SK-N-SH treated with all-trans-retinoic acid at 6 μM for 48 hours (cell line): ENCODE measurements at regions not wholly inside any gene's neighbourhood (a gene's known extent, or its start where the extent isn't known, plus 50 kb on each side); places are given as distances from the start of the nearest gene placed in this dataset.

Source experiments
- ATAC-seq: fragments of 200-7000 bp; cut with Tn5 transposase; 3 replicates; pipeline ENCODE4 v1.9.1; 2020; ENCODE audit warnings: mild to moderate bottlenecking, moderate library complexity
- ARNTL ChIP-seq: fragments of 450-650 bp; formaldehyde crosslinking; IDR thresholded peaks from 2 replicates; pipeline ENCODE4 v1.5.0; 2020; ENCODE audit warnings: low read depth, mild to moderate bottlenecking, moderate library complexity, borderline replicate concordance
- BACH2 ChIP-seq: fragments of 250-450 bp; sonication (Bioruptor Pico); IDR thresholded peaks from 2 replicates; pipeline ENCODE4 v1.9.0; 2021; ENCODE audit warnings: mild to moderate bottlenecking, borderline replicate concordance
- CSDC2 ChIP-seq: fragments of 250-450 bp; sonication (Bioruptor Pico); IDR thresholded peaks from 2 replicates; pipeline ENCODE4 v1.5.0; 2020; ENCODE audit warnings: mild to moderate bottlenecking, moderate library complexity
- ESRRG ChIP-seq: fragments of 250-450 bp; sonication (Bioruptor Pico); IDR thresholded peaks from 2 replicates; pipeline ENCODE4 v1.6.1; 2021; ENCODE audit warnings: mild to moderate bottlenecking
- GLIS3 ChIP-seq: fragments of 250-450 bp; sonication (Bioruptor Pico); IDR thresholded peaks from 2 replicates; pipeline ENCODE4 v1.5.0; 2020; ENCODE audit warnings: mild to moderate bottlenecking, moderate library complexity
- ISL1 ChIP-seq: fragments of 250-450 bp; sonication (Bioruptor Pico); IDR thresholded peaks from 2 replicates; pipeline ENCODE4 v2.1.2; 2022; ENCODE audit warnings: mild to moderate bottlenecking, moderate library complexity
- OSR1 ChIP-seq: fragments of 250-450 bp; sonication (Bioruptor Pico); IDR thresholded peaks from 2 replicates; pipeline ENCODE4 v1.8.0; 2022; ENCODE audit warnings: moderate library complexity, mild to moderate bottlenecking, inconsistent platforms
- PPARA ChIP-seq: fragments of 250-450 bp; sonication (Bioruptor Pico); IDR thresholded peaks from 2 replicates; pipeline ENCODE4 v1.5.0; 2020; ENCODE audit warnings: mild to moderate bottlenecking, borderline replicate concordance
- RARB ChIP-seq: fragments of 250-450 bp; sonication (Bioruptor Pico); IDR thresholded peaks from 2 replicates; pipeline ENCODE4 v1.8.0; 2021; ENCODE audit warnings: mild to moderate bottlenecking, moderate library complexity
- TCF4 ChIP-seq: fragments of 250-450 bp; sonication (Bioruptor Pico); IDR thresholded peaks from 2 replicates; pipeline ENCODE4 v1.8.0; 2021; ENCODE audit warnings: mild to moderate bottlenecking, moderate library complexity, borderline replicate concordance
- TOX ChIP-seq: fragments of 250-450 bp; sonication (Bioruptor Pico); IDR thresholded peaks from 2 replicates; pipeline ENCODE4 v1.8.0; 2021; ENCODE audit warnings: mild to moderate bottlenecking, moderate library complexity, borderline replicate concordance
- TSHZ2 ChIP-seq: fragments of 250-450 bp; sonication (Bioruptor Pico); IDR thresholded peaks from 2 replicates; pipeline ENCODE4 v1.5.0; 2020; ENCODE audit warnings: mild to moderate bottlenecking, moderate library complexity
- ZC3H10 ChIP-seq: fragments of 250-450 bp; sonication (Bioruptor Pico); IDR thresholded peaks from 2 replicates; pipeline ENCODE4 v1.5.1; 2021; ENCODE audit warnings: mild to moderate bottlenecking, moderate library complexity
- ZFP3 ChIP-seq: fragments of 250-450 bp; sonication (Bioruptor Pico); IDR thresholded peaks from 2 replicates; pipeline ENCODE4 v1.5.0; 2020; ENCODE audit warnings: mild to moderate bottlenecking, moderate library complexity
- ZFP30 ChIP-seq: fragments of 450-650 bp; formaldehyde crosslinking; IDR thresholded peaks from 2 replicates; pipeline ENCODE4 v1.5.0; 2022; ENCODE audit warnings: mild to moderate bottlenecking, moderate library complexity
- ZNF70 ChIP-seq: fragments of 450-650 bp; formaldehyde crosslinking; IDR thresholded peaks from 2 replicates; pipeline ENCODE4 v1.5.0; 2020; ENCODE audit warnings: mild to moderate bottlenecking, moderate library complexity
- TF ChIP-seq, protein P1 (sequence below): fragments of 250-450 bp; sonication (Bioruptor Pico); IDR thresholded peaks from 2 replicates; pipeline ENCODE4 v1.8.0; 2021; ENCODE audit warnings: low read depth, mild to moderate bottlenecking, moderate library complexity, borderline replicate concordance
- TF ChIP-seq, protein P2 (sequence below): fragments of 250-450 bp; sonication (Bioruptor Pico); IDR thresholded peaks from 2 replicates; pipeline ENCODE4 v1.5.1; 2020; ENCODE audit warnings: low read depth, mild to moderate bottlenecking, moderate library complexity
- TF ChIP-seq, protein P3 (sequence below): fragments of 250-450 bp; sonication (Bioruptor Pico); IDR thresholded peaks from 2 replicates; pipeline ENCODE4 v1.5.1; 2021; ENCODE audit warnings: mild to moderate bottlenecking, moderate library complexity

DNA sequence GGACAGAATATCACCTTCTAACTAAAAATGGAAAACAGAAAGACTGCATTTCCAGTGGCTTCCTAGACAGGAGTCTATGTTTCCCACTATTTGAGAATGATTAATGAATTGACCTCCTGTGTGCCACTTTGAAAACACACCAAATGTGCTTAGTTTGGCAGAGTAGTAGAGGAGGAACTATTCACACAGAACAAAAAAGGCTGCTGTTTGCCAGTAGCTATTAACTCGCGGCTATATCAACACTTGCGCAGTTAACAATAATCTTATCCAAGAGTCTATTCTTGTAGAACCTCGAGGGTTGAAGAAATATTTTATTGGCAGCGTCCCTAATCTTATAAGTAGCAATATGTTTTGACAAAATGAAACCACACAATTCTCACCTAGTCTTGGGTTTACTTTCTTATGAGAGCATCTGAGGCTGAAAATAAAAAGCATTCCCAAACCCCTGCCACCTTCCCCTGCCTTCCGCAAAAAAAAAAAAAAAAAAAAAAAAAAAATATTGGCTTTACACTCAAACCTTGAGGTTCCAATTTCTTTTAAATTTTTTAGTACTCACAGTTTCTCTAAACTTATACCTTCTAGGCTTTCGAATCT lies 127.3 kb upstream of the FLRT2 start (continued):
- TF ChIP-seq, protein P1, sequence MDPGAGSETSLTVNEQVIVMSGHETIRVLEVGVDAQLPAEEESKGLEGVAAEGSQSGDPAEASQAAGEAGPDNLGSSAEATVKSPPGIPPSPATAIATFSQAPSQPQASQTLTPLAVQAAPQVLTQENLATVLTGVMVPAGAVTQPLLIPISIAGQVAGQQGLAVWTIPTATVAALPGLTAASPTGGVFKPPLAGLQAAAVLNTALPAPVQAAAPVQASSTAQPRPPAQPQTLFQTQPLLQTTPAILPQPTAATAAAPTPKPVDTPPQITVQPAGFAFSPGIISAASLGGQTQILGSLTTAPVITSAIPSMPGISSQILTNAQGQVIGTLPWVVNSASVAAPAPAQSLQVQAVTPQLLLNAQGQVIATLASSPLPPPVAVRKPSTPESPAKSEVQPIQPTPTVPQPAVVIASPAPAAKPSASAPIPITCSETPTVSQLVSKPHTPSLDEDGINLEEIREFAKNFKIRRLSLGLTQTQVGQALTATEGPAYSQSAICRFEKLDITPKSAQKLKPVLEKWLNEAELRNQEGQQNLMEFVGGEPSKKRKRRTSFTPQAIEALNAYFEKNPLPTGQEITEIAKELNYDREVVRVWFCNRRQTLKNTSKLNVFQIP (CRISPR knock-in tag), result no peak
- no peak for TF ChIP-seq CSDC2 (CRISPR knock-in tag)
- TF ChIP-seq, protein P2, sequence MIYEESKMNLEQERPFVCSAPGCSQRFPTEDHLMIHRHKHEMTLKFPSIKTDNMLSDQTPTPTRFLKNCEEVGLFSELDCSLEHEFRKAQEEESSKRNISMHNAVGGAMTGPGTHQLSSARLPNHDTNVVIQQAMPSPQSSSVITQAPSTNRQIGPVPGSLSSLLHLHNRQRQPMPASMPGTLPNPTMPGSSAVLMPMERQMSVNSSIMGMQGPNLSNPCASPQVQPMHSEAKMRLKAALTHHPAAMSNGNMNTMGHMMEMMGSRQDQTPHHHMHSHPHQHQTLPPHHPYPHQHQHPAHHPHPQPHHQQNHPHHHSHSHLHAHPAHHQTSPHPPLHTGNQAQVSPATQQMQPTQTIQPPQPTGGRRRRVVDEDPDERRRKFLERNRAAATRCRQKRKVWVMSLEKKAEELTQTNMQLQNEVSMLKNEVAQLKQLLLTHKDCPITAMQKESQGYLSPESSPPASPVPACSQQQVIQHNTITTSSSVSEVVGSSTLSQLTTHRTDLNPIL (CRISPR knock-in tag), result no peak

GRCh38 chr14:85409481-85410210 lies 120.3 kb upstream of the FLRT2 start:
- no peak for ATAC-seq
- no peak for TF ChIP-seq ZNF70 (CRISPR knock-in tag)
- TF ChIP-seq, protein P2 (CRISPR knock-in tag), result no peak
- TF ChIP-seq, protein P1 (CRISPR knock-in tag), result no peak
- TF ChIP-seq ESRRG (CRISPR knock-in tag), result no peak
- TF ChIP-seq OSR1 (CRISPR knock-in tag), result no peak
- no peak for TF ChIP-seq TSHZ2
- no peak for TF ChIP-seq BACH2
- TF ChIP-seq TOX (CRISPR knock-in tag), result no peak
- TF ChIP-seq ARNTL (CRISPR knock-in tag), result no peak
- TF ChIP-seq GLIS3 (CRISPR knock-in tag), result no peak
- TF ChIP-seq ZFP3 (CRISPR knock-in tag), result no peak

DNA sequence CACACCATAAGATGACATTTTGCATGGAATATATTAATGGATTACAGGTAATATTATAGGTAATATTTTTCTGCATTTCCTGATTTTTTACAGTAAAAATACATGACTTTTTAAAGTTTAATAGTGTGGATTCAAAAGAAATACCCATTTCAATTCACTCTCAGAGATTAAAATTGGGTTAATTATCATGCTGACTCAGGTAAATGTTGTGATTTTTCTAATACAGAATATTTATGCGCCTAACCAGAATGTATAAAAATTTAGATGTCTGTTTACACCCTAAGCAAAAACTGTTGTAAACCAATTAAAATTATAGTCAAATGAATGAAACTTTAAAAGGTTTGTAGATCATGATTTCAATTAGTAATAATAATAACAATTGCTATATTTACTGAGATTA lies 117.2 kb upstream of the FLRT2 start:
- TF ChIP-seq TOX (CRISPR knock-in tag) (no peak), BACH2 (no peak), RARB (CRISPR knock-in tag) (no peak), ZFP30 (no peak), PPARA (no peak), ISL1 (CRISPR knock-in tag) (no peak), ZC3H10 (no peak), TCF4 (CRISPR knock-in tag) (no peak), TSHZ2 (no peak)
- TF ChIP-seq, protein P2 (CRISPR knock-in tag), result no peak
- TF ChIP-seq, protein P3, sequence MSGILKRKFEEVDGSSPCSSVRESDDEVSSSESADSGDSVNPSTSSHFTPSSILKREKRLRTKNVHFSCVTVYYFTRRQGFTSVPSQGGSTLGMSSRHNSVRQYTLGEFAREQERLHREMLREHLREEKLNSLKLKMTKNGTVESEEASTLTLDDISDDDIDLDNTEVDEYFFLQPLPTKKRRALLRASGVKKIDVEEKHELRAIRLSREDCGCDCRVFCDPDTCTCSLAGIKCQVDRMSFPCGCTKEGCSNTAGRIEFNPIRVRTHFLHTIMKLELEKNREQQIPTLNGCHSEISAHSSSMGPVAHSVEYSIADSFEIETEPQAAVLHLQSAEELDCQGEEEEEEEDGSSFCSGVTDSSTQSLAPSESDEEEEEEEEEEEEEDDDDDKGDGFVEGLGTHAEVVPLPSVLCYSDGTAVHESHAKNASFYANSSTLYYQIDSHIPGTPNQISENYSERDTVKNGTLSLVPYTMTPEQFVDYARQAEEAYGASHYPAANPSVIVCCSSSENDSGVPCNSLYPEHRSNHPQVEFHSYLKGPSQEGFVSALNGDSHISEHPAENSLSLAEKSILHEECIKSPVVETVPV (CRISPR knock-in tag), result no peak
- TF ChIP-seq, protein P1 (CRISPR knock-in tag), result no peak
- TF ChIP-seq, all 23 proteins: peak for 0
- no peak for ATAC-seq
